B cell (primary cell): ENCODE measurements at regions not wholly inside any gene's neighbourhood (a gene's known extent, or its start where the extent isn't known, plus 50 kb on each side); places are given as distances from the start of the nearest gene placed in this dataset.

Experiments
- ATAC-seq: fragments of 200-7000 bp; cut with Tn5 transposase; one replicate; pipeline ENCODE4 v1.10.0; 2021; ENCODE audit warnings: low read depth, mild to moderate bottlenecking, moderate number of reproducible peaks, moderate library complexity
- CTCF ChIA-PET: fragments of 350-600 bp; sonication (Branson Sonifier 250); formaldehyde crosslinking; loops from one replicate; lab custom pipeline; 2021; ENCODE audit warnings: antibody characterized with exemption, inconsistent platforms; lab: Charles Lee
- POLR2A ChIA-PET: fragments of 350-600 bp; sonication (Branson Sonifier 250); formaldehyde crosslinking; loops from one replicate; lab custom pipeline; 2021; ENCODE audit warnings: antibody characterized with exemption; lab: Charles Lee
- DNase-seq: peaks from one replicate; pipeline ENCODE4 v3.0.0; 2013
- H2AFZ ChIP-seq: 2 replicates; pipeline ENCODE4 v1.6.1; 2012; ENCODE audit warnings: mild to moderate bottlenecking, low read depth, low read length; ENCODE audit not compliant: insufficient read depth, poor library complexity, severe bottlenecking
- H3K27ac ChIP-seq, 2 donors: 1 replicate in 1 of 2; 2 replicates in 1 of 2; pipeline ENCODE4 v1.5.1; 2012 to 2013; ENCODE audit warnings: low read length in 2 of 2, mild to moderate bottlenecking in 2 of 2, moderate library complexity in 1 of 2
- H3K27me3 ChIP-seq, 4 experiments: fragments of 200-600 bp in 1 of 4; sonication (generic) in 1 of 4; replicated peaks in 1 of 4; 1 replicate in 2 of 4; 2 replicates in 2 of 4; pipeline versions ENCODE4 v1.6.1 to v1.7.0; 2013 to 2016; ENCODE audit warnings: low read length in 3 of 4, mild to moderate bottlenecking in 2 of 4, mixed read lengths in 1 of 4, moderate library complexity in 1 of 4; ENCODE audit not compliant: insufficient read depth in 4 of 4, control insufficient read depth in 3 of 4; ENCODE audit errors: control extremely low read depth in 1 of 4
- H3K36me3 ChIP-seq, 2 experiments: replicated peaks in 1 of 2; 1 replicate in 1 of 2; 2 replicates in 1 of 2; pipeline versions ENCODE4 v1.6.1 to v1.7.1; 2013; ENCODE audit warnings: low read length in 1 of 2; ENCODE audit not compliant: insufficient read depth in 2 of 2, control insufficient read depth in 1 of 2; ENCODE audit errors: control extremely low read depth in 1 of 2, extremely low read depth in 1 of 2
- H3K4me1 ChIP-seq, 2 donors: fragments of 200-600 bp in 1 of 2; sonication (generic) in 1 of 2; 1 replicate in 1 of 2; 2 replicates in 1 of 2; pipeline versions ENCODE4 v1.5.1 to v1.6.1; 2013 to 2017; ENCODE audit warnings: low read length in 2 of 2; ENCODE audit not compliant: control insufficient read depth in 2 of 2, insufficient read depth in 2 of 2
- H3K4me2 ChIP-seq: replicated peaks from 2 replicates; pipeline ENCODE3; 2012; ENCODE audit warnings: mild to moderate bottlenecking, low read depth, low read length; ENCODE audit not compliant: poor library complexity, severe bottlenecking
- H3K4me3 ChIP-seq, 5 experiments: fragments of 200-600 bp in 1 of 5; sonication (generic) in 1 of 5; 1 replicate in 3 of 5; 2 replicates in 2 of 5; pipeline versions ENCODE4 v1.5.1 to v1.7.0; 2011 to 2016; ENCODE audit warnings: low read length in 4 of 5, mild to moderate bottlenecking in 4 of 5, low read depth in 2 of 5, control low read depth in 1 of 5, moderate library complexity in 1 of 5; ENCODE audit not compliant: insufficient read depth in 1 of 5; ENCODE audit errors: control extremely low read depth in 1 of 5, extremely low read depth in 1 of 5
- H3K79me2 ChIP-seq: fragments of 200-600 bp; sonication (generic); one replicate; pipeline ENCODE4 v1.6.0; 2016; ENCODE audit warnings: low read length; ENCODE audit not compliant: control insufficient read depth, insufficient read depth
- H3K9ac ChIP-seq: fragments of 200-600 bp; sonication (generic); 2 replicates; pipeline ENCODE4 v1.6.1; 2017; ENCODE audit warnings: mild to moderate bottlenecking, low read length, moderate library complexity
- H3K9me3 ChIP-seq, 3 donors: one replicate each; pipeline versions ENCODE4 v1.6.1 to v1.7.1; 2013; ENCODE audit warnings: low read length in 2 of 3; ENCODE audit not compliant: control insufficient read depth in 2 of 3, insufficient read depth in 1 of 3; ENCODE audit errors: control extremely low read depth in 1 of 3
- H4K20me1 ChIP-seq: 2 replicates; pipeline ENCODE4 v1.6.0; 2012; ENCODE audit warnings: mild to moderate bottlenecking, low read length; ENCODE audit not compliant: insufficient read depth, control insufficient read depth, poor library complexity, severe bottlenecking
- H3K27ac Mint-ChIP-seq: one replicate; pipeline ENCODE4 v1.8.0; 2021; ENCODE audit warnings: mixed read lengths
- H3K27me3 Mint-ChIP-seq: one replicate; pipeline ENCODE4 v1.8.0; 2021; ENCODE audit warnings: mixed read lengths
- H3K4me1 Mint-ChIP-seq: one replicate; pipeline ENCODE4 v1.8.0; 2021; ENCODE audit warnings: mixed read lengths
- H3K4me3 Mint-ChIP-seq: one replicate; pipeline ENCODE4 v1.8.0; 2021; ENCODE audit warnings: mixed read lengths
- H3K9me3 Mint-ChIP-seq: one replicate; pipeline ENCODE4 v1.8.0; 2022; ENCODE audit warnings: mixed read lengths; ENCODE audit not compliant: insufficient read depth
- EZH2 ChIP-seq: IDR thresholded peaks from 2 replicates; pipeline ENCODE4 v1.6.1; 2012; ENCODE audit warnings: borderline replicate concordance, low read depth, mild to moderate bottlenecking, moderate library complexity, low read length; ENCODE audit not compliant: insufficient read depth, poor library complexity, severe bottlenecking
- WGBS: methylation state at CpG from one replicate; pipeline ENCODE4 v1.1.5; 2013; ENCODE audit warnings: missing lambda C conversion rate; ENCODE audit not compliant: insufficient coverage; 5-methylcytosine and 5-hydroxymethylcytosine counted together
- intact Hi-C: fragments of 100-400 bp; cut with micrococcal nuclease; formaldehyde crosslinking; loops from one replicate; pipeline ENCODE4 v1.10.0; 2022
- TF ChIP-seq, protein P1 (sequence below): fragments of 200-600 bp; IDR thresholded peaks from one replicate; pipeline ENCODE4 v1.8.0; 2022; ENCODE audit warnings: antibody characterized with exemption, mild to moderate bottlenecking

DNA sequence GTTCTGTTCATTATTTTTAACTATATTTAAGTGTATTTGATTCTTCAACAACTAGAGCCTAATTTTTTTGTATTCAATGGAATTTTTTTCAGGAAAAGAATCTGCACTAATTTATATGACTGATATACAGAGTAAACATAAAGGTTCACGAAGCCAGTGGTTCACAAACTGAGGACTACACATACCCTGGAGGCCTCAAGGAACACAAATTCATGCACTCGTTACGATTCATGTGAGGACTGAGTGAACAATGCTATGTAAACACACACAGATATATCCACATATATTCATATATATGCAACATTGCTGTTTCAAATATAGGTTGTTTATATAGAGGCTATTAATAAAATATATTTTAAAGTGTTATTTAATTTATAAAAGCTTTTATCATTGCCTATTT, 137.8 kb downstream of the PHLDA1 start:
- no peaks in the 10 kb centered on the region for H3K79me2 ChIP-seq
- no peak for TF ChIP-seq EZH2
- TF ChIP-seq, protein P1, sequence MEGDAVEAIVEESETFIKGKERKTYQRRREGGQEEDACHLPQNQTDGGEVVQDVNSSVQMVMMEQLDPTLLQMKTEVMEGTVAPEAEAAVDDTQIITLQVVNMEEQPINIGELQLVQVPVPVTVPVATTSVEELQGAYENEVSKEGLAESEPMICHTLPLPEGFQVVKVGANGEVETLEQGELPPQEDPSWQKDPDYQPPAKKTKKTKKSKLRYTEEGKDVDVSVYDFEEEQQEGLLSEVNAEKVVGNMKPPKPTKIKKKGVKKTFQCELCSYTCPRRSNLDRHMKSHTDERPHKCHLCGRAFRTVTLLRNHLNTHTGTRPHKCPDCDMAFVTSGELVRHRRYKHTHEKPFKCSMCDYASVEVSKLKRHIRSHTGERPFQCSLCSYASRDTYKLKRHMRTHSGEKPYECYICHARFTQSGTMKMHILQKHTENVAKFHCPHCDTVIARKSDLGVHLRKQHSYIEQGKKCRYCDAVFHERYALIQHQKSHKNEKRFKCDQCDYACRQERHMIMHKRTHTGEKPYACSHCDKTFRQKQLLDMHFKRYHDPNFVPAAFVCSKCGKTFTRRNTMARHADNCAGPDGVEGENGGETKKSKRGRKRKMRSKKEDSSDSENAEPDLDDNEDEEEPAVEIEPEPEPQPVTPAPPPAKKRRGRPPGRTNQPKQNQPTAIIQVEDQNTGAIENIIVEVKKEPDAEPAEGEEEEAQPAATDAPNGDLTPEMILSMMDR = no peak
- no peak overlapping the region for H3K27ac Mint-ChIP-seq
- intact Hi-C loops = no loop called here
- H3K9ac ChIP-seq = no peak overlapping the region
- WGBS = no CpG with 5 or more reads among the region's 3 CpGs
- H4K20me1 ChIP-seq = no peaks in the 10 kb centered on the region
- POLR2A ChIA-PET = no interaction called here
- no peak overlapping the region for H3K27ac ChIP-seq
- H3K4me3 ChIP-seq = no peak overlapping the region
- H3K36me3 ChIP-seq = no peaks in the 10 kb centered on the region
- peaks cover 3% of the 10 kb centered on the region for H3K9me3 Mint-ChIP-seq
- no peaks in the 10 kb centered on the region for H3K4me1 Mint-ChIP-seq
- H2AFZ ChIP-seq = no peak overlapping the region
- no peak overlapping the region for H3K4me2 ChIP-seq
- no peak for DNase-seq
- peaks cover 47% of the 10 kb centered on the region for H3K27me3 Mint-ChIP-seq
- H3K4me1 ChIP-seq = no peaks in the 10 kb centered on the region
- ATAC-seq = no peak
- CTCF ChIA-PET = no interaction called here
- no peaks in the 10 kb centered on the region for H3K9me3 ChIP-seq
- H3K27me3 ChIP-seq = peaks cover 0 to 6% (median 4%) of the 10 kb centered on the region in 4 experiments
- no peak overlapping the region for H3K4me3 Mint-ChIP-seq

DNA sequence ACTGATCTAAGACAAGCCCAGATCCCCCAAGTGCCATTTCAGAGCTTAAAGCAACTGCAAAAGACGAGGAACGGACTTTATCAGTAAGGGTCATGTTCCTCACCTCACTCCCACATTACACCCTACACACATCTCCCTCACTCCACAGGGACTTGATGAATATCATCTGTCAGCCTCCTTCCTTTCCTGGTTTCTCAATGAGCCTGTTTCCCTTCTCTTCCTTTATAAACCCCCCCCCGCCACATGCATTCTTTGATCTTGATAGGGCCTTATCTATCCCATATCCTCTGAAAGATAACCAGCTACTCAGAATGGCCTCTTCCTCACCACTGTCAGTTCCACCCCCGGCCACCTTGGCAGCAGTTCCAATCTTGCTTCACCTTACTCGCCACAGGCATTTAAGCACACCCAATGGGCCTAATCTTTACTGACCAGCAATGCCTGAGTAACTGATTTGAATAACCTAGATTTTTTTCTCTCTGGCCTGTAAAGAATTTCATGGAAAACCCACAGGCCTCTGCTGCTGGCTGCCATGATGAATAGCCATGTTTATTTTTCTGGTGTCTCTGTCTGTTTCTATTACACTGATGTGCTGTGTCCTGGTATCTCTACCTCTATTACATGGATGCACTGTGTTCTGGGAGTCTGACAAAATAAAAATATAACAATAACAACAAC, 138.7 kb downstream of the PHLDA1 start:
- ATAC-seq (no peak), DNase-seq (no peak)
- H3K27me3 ChIP-seq = peaks cover 0 to 6% (median 4%) of the 10 kb centered on the region in 4 experiments
- intact Hi-C loops = no loop called here
- no peak overlapping the region for H3K27ac ChIP-seq
- peaks cover 3% of the 10 kb centered on the region for H3K9me3 Mint-ChIP-seq
- no peaks in the 10 kb centered on the region for H3K9me3 ChIP-seq
- H3K4me3 Mint-ChIP-seq = no peak overlapping the region
- no peak overlapping the region for H3K9ac ChIP-seq
- 95% methylated on average over 5 of the region's 5 CpGs for WGBS
- H3K4me1 Mint-ChIP-seq = no peaks in the 10 kb centered on the region
- no peak overlapping the region for H3K27ac Mint-ChIP-seq
- peaks cover 48% of the 10 kb centered on the region for H3K27me3 Mint-ChIP-seq
- TF ChIP-seq, protein P1 = no peak
- TF ChIP-seq EZH2 = no peak
- ChIA-PET CTCF (interaction anchor here (0.7 kb wide), 1 partner anchor 23 kb away, joined by 3 read pairs; no protein-coding TSS in a partner anchor), POLR2A (no interaction called here)
- no peaks in the 10 kb centered on the region for H4K20me1 ChIP-seq
- no peaks in the 10 kb centered on the region for H3K4me1 ChIP-seq
- no peak overlapping the region for H3K4me3 ChIP-seq
- H3K36me3 ChIP-seq = no peaks in the 10 kb centered on the region
- H2AFZ ChIP-seq = no peak overlapping the region
- no peaks in the 10 kb centered on the region for H3K79me2 ChIP-seq
- H3K4me2 ChIP-seq = no peak overlapping the region
